GM18907 (cell line): ENCODE measurements at regions not wholly inside any gene's neighbourhood (a gene's known extent, or its start where the extent isn't known, plus 50 kb on each side); places are given as distances from the start of the nearest gene placed in this dataset.
A peak's percentile ranks its signal among the peaks of the same experiment; 100 is the strongest.

Experiments used
- ATAC-seq: cut with Tn5 transposase; IDR thresholded peaks from one replicate; pipeline ENCODE4 v1.9.1; 2021; ENCODE audit warnings: mild to moderate bottlenecking, moderate library complexity; ENCODE audit not compliant: unreplicated experiment

DNA sequence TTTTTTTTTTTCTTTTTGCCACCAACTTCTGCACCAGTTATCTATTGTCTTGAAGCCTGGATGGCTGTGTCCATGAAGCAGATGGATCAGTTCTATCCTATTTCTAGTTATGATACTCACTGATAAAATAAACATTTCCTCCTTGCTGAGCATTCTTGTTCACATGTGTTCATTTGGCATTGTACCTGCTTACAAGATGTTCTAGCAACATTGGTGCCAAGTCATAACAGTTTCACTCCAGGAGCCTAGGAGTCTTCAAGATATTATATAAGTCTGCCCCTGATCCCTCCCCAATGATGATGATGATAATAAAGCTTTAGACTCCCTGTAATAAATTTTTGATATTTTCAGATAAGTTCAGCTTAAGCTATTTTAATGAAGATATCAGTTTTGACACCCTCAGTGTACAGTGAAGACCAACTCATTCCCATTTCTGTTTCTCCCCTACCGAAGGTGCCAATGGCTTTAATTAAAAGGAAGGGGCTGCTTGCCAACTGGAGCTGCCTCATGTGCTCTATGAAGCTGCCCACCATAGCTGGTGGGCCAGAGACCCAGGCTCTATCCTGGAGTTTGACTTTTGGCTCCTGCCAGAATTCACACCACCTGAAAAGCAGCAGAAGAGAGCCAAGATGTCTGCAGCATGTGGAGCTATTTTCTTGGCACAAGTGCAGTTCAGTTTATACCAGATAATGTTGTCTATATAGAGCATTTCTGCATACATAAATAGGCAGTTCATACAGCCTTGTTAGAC is 265.4 kb upstream of the TET2 start:
- no peak for ATAC-seq

DNA sequence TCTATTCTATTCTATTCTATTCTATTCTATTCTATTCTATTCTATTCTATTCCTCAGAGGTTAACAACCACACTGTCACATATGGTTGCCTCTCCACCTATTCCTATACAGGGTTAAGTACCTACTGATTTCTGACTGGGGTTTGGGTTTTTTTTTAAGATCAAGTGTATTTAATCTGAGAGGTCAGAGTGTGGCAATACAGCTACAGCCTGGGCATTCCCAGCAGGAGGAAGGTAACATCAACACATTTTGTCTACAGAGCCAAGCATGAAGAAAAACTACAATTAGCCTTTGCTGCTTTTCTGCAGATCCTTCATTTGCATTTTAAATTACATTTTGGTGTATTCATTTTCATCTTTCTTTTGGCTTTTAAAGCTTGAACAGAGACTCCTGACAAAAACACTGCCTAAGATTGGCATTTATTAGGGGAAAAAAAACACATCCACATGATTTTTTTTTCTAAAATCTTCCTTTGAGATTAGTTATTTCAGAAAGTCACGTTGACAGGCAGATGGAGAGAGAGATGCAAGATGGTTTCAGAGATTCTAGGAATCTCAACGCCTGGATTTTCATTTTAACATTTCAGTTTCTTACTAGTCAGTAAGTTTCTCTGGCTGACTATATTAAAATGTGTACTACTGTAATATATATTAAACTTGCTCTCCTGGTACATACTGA is 255.9 kb upstream of the TET2 start:
- no peak for ATAC-seq

DNA sequence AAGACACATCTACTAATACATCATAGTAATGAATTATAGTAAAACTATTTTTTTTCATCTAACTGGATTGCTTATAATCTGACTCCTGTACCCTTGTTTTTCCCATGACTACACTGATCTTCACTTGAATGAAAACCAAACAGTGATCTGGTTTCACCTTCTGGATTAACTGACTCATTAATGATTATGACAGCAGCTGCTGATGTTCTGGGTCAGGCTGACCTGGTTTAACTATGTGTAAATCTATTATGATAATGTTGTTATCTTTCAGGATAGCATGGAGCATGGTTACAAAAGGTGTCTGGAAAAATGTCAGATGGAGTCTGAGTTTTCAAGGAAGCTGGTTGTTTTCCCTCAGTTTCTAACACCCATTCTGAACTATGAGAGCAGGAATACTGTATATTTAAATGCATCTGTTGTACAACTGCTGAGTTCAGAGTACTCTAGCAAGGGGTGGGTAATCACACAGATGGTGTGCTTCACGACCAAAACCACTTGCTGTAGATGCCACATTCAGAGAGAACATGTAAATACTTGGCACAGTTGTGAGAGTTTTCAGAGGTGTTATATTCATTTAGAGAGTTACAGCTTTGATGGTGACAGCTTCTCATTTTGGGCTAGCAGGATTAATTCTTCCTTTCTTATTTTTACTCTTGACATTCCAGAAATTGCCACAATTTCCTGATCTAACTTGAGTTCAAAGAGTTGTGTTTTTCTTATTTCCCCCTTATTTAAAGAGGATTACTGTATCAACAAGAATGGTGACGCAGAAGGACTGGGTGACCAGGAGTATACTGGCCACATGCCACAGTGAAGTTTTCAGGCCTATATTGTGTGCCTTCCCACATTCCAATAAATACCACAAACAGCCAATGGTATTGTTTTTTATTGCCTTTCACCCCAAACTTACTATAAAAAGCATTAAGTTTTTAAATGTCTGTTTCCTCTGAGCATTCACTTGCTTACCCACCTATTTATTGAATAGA is 249.7 kb upstream of the TET2 start:
- peak; percentile 75 for ATAC-seq

DNA sequence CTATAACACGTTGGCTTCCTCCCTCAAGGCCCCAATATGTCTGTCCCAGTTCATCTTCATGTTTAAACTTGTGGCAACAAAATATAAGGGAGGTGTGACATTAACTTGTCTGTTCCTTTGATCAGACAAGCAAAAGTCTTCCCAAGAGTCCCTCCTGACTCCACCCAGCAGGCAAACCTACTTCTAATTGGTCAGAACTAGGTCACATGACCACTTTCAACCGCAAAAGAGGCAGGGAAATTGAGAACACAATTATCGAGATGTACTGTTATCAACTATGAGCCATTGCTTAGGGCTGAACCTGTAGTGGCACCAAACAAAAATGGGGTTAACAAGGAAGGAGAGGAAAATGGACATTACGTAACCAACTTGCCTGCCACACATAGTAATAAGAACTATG is 246.8 kb upstream of the TET2 start:
- no peak for ATAC-seq

DNA sequence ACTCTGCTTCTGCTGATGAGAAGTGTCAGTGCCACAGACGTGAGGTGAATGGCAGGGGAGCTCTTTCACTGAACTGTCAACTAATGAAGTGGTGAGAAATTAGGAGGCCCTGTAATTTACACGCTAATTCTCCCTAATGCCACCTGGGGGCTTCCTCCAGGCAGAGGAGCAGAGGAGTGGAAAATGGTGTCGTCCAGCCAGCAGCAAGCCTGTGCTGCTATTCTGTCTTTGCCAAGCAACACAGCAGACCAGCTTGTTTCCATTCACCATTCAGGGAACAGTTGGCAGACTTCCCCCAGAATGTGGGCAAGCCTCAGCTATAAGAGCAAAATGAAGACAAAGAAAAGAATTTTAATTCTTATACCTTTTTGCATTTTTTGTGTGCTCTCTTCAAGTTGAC is 245.2 kb upstream of the TET2 start:
- ATAC-seq, result peak; percentile 41

DNA sequence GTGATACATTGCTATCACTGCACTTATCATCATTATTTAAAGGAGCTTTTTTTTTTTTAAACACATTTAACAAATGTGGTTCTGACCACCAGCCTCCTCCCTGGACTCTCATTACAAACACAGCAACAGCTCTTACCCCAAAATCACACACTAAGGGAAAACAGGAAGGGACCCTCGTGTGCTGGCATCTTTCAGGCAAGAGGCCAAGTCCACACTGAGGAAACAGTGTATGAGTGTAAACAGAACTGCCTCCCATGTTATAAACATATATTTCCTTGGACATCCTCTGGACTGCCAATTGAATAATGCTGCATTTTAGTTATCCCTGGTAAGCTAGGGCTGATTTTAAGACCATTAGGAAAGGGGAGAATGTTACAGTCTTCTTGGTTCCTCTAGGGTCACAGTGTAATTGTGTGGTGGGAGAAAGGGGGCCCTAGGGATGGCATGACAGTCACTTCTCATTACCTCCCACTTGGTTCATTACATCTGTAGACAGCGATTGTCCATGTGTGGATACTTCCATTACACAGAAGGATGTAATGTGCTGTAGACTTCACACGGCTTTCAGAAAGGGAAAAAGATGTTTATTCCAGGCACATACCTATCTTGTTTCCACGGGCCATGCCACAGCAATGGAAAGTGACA is 244.6 kb upstream of the TET2 start:
- ATAC-seq, result no peak

DNA sequence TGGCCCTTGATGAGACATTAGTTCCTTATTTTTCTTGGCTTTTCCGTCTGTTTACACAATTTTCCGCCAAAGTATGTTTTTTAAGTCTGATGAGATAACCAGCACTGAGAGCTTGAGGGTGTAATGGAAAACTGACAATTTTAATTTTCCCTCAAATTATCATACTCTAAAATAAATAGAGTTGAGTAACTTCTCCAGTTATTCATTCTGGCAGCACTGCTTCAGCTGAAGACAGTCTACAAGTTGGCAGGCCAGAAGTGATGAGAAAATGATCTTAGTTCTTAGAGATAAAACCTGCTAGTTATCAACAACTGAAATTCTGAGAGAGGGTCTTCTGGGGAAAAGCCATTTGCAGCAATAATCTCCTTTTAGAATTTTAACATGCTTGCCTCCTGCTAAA is 241.6 kb upstream of the TET2 start:
- ATAC-seq, result no peak

DNA sequence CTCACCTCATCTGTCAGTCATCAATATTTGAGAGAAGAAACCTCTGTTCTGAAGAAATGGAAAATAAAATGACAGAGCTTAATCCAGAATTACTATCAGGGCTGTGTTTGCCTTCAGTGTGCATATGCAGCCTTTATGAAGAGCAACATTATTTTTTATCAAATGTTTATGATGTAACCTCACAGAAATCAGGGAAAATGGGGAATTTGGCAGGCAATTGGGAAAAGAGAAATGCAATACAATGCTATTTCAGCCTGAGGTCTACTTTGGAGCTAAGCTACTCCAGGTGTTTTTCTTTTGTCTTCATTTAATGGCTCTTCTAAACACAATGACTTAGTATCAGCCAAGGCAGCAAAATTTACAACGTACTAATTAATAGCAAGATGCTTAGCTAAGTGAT is 241.1 kb upstream of the TET2 start:
- no peak for ATAC-seq

DNA sequence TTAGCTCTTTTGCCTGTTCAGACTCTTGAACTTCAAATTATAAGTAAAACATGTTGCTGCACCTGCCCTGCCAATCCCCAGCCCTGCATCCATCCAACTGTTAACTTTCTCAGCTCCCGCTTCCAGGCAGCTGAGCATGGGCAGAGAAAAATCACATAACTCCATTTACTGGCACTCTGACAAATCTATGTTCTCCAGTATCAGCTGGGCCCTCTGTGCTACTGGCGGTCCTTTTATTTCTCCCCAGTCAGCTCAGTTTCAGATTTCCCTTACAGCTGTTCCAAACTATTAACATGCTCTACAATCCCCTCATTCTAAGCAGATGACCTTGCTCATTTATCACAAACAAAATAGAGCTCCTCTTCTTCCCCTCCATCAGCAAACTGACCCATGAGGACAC is 240.4 kb upstream of the TET2 start:
- ATAC-seq, result no peak

DNA sequence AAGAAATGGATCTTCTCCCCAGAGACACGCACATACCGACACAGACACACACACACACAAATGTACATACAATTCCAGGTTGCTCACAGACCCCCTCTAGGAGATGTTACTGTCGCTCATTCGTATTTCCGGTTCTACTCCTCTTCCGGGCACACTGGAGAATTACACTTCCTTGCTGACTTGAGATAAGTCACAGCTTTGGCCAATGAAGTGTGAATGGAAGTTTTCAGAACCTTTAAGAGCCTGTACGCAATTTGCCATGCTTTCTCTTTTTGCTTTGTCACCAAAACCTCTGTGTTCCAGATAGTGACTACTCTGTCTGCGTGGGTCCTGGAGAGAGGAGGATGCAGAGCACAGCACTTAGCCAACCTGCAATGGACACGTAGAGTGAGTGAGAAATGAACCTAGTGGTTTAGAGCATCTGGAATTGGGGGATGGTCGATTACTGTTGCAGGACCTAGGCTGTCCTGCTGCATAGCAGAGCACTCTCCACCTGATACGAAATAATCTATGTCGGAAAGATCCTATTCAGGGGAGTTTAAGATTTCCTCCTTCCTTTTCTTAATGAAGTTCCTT is 239.5 kb upstream of the TET2 start:
- ATAC-seq, result no peak

DNA sequence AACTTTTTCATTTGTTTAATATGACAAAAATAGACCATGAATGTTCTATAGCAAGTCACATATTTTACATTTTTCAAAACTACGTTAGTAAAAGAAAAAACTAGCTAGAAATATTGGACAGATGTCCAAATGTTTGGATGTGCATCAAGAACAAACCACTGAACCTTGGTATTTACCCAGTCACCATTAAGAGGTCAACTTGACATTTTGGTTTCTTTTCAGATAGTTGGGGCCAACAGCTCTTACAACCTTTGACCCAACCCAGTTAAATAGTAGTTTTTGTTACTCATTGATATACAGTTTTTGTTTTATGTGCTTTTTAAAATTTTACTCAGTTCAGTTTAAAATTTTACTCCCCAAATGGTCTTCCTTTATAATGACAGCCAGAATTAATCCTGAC is 238.7 kb upstream of the TET2 start:
- no peak for ATAC-seq

DNA sequence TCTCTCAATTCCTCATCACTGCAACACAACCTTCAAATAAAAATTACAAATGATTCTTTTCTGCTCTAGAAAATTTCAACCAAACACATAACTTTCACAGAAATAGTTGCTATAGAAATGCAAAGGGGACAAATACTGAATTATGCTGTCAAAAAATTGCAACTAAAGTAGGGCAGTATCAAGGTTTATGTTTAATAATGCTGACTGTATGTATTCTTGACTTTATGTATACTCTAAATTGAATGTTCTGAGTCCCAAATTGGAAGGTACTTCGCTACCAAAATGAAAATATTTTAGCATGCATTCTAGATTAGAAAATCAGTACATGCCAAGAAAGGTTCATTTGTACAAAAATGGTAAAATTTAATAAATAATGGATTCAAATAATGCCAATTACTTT is 237.3 kb upstream of the TET2 start:
- ATAC-seq, result no peak

DNA sequence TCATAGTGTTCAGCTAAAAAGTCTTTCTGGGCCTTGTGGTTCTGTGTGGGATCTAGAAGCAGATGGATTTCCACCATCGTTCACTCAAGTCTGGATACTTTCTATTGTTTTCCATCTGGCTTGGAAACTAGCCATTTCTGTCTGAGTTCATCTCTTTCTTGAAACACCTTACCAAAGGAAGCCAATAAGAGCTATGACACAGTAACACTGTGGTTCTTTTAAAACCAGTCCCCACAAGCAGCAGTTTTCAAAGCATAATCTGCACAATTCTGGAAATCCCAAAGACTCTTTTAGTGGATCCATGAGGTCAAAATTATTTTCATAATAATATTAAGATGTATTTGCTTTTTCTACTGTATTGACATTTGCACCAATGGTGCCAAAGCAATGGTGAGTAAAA is 234.2 kb upstream of the TET2 start:
- no peak for ATAC-seq

DNA sequence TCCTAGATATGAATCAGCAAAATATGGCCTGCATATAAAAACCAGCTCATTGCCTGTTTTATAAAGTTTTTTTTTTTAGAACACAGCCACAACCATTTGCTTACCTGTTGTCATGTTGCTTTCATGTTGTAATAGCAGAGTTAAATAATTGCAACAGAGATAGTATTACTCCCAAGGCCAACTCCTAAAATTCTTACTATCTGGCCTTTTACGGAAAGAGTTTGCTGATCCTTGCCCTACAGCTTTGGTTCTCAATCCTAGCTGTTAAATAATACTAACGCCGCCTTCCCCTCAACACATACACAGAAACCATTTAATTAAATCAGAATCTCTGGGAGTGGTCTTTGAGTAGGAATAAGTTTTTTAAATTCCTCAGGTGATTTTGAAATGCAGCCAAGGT is 231.3 kb upstream of the TET2 start:
- ATAC-seq, result no peak

DNA sequence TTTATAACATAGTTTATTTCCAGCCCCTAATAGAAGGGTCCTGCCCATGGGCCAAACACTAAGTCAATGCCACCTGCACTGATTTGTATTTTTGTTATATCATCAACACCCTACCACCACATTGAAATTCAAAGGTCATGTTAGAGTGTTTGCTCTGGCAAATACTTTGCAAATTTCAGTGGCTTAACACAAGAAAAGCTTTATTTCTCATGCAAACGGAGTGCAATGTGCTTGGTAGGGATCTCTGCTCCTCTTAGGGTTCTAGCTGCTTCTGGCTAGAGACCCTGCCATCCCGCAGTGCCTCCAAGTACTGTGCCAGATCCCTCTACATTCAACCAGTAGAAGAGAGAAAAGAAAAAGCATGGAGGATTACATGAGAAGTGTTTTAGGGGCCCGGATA is 230.8 kb upstream of the TET2 start:
- no peak for ATAC-seq

DNA sequence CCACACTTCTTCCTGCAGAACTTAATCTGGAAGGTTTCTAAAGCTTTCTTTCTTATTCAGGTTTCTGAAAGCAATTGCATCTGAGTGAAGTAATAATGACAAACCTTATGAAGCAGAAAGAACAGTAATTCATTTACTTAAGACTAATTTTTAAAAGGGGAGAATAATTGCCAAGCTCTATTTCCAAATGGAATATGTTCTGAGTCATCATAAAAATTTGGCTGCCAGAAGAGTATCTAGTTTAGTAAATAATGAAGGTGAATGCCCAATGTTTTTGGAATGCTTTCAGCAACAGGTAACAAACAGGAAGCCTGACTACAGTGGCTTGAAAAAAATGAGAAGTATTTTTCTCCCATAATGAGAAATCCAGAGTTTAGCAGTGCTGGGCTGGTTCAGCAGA is 227.3 kb upstream of the TET2 start:
- no peak for ATAC-seq

DNA sequence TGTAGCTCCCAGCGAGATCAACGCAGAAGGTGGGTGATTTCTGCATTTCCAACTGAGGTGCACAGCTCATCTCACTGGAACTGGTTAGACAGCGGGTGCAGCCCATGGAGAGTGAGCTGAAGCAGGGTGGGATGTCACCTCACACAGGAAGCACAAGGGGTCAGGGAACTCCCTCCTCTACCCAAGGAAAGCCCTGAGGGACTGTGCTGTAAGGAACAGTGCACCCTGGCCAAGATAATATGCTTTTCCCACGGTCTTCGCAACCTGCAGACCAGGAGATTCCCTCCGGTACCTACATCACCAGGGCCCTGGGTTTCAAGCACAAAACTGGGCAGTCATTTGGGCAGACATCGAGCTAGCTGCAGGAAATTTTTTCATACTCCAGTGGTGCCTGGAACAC is 216.4 kb upstream of the TET2 start:
- ATAC-seq, result peak; percentile 33

DNA sequence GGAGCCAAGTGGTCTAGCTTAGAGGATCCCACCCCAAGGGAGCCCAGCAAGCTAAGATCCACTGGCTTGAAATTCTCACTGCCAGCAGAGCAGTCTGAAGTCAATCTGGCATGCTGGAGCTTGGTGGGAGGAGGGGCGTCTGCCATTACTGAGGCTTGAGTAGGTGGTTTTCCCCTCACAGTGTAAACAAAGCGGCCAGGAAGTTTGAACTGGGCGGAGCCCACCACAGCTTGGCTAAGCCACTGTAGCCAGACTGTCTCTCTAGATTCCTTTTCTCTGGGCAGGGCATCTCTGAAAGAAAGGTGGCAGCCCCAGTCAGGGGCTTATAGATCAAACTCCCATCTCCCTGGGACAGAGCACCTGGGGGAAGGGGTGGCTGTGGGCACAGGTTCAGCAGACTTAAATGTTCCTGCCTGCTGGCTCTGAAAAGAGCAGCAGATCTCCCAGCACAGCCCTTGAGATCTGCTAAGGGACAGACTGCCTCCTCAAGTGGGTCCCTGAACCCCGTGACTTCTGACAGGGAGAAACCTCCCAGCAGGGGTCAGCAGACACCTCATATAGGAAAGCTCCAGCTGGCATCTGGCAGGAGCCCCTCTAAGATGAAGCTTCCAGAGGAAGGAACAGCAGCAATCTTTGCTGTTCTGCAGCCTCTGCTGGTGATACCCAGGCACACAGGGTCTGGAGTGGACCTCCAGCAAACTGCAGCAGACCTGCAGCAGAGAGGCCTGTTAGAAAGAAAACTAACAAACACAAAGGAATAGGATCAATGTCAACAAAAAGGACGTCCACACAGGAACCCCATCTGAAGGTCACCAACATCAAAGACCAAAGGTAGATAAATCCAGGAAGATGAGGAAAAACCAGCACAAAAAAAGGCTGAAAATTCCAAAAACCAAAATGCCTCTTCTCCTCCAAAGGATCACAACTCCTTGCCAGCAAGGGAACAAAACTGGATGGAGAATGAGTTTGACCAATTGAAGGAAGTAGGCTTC is 215.6 kb upstream of the TET2 start:
- ATAC-seq, result peak; percentile 89

DNA sequence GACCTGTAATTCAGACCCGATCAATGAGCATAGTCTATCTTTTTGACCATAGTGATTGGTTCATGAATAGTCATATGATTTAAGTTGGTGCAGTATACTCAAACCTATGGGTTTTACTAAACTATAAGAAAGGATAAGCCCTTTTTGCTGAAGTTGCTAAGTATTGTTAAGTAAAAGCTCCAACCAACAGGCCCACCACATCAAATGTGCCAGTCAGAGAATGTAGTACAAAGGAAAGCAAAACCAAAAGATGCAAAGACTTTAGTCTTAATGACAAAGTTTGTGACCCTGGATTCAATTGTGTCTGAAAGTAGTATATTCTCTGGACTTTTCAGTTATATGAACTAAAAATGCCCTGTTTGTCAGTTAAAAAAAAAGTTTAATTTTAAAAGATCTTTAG is 208.1 kb upstream of the TET2 start:
- ATAC-seq, result no peak

DNA sequence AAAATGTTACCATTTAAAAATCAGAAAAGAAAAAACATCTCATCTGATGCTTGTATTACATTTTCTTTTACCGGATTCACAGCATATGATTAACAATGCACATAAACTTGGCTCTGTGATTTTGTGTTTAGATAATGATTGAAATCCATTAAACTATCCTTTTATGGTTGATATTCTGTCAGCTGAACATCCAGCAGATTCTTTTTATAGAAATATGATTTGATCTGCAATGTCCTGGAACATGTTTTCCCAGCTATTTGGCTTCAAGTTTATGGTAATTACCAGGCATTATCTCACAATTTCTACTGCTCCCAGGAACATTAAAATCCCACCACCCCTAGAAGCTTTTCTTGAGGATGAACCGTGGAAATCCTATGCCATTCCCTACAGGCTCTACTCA is 205.7 kb upstream of the TET2 start:
- no peak for ATAC-seq
